Fibroblast of gingiva (primary cell): ENCODE measurements at regions not wholly inside any gene's neighbourhood (a gene's known extent, or its start where the extent isn't known, plus 50 kb on each side); places are given as distances from the start of the nearest gene placed in this dataset.

Experiments used
- DNase-seq: peaks from one replicate; pipeline ENCODE4 v3.0.0-alpha.2; 2011; ENCODE audit warnings: low read depth

- no peak for DNase-seq
Observed at GRCh38 chr2:217117523-217117922, 257.7 kb upstream of the TNP1 start.

- DNase-seq, result no peak
Observed at GRCh38 chr2:217116610-217117009, 256.7 kb upstream of the TNP1 start.

GRCh38 chr2:217114117-217114516 lies 254.3 kb upstream of the TNP1 start:
- no peak for DNase-seq

- DNase-seq, result no peak
Observed at GRCh38 chr2:217113491-217113890, 253.6 kb upstream of the TNP1 start.

- DNase-seq, result no peak
Observed at GRCh38 chr2:217110550-217110949, 250.7 kb upstream of the TNP1 start.

GRCh38 chr2:217108575-217109027 lies 248.7 kb upstream of the TNP1 start:
- DNase-seq, result no peak

GRCh38 chr2:217108086-217108485 lies 248.2 kb upstream of the TNP1 start:
- no peak for DNase-seq

- DNase-seq, result no peak
Observed at GRCh38 chr2:217107480-217107879, 247.6 kb upstream of the TNP1 start.

- peak; percentile 24 for DNase-seq
Observed at GRCh38 chr2:217106650-217107014, 246.8 kb upstream of the TNP1 start.

GRCh38 chr2:217105733-217106649 lies 246.1 kb upstream of the TNP1 start:
- DNase-seq, result peak; percentile 98

- peak; percentile 55 for DNase-seq
Observed at GRCh38 chr2:217103752-217104545, 244.1 kb upstream of the TNP1 start.

GRCh38 chr2:217102956-217103355 lies 243.1 kb upstream of the TNP1 start:
- DNase-seq, result no peak

GRCh38 chr2:217101972-217102371 lies 242.1 kb upstream of the TNP1 start:
- DNase-seq, result no peak

GRCh38 chr2:217099561-217099960 lies 239.7 kb upstream of the TNP1 start:
- DNase-seq, result peak; percentile 70

GRCh38 chr2:217098435-217098834 lies 238.6 kb upstream of the TNP1 start:
- DNase-seq, result no peak

GRCh38 chr2:217097346-217097745 lies 237.5 kb upstream of the TNP1 start:
- no peak for DNase-seq

- DNase-seq, result no peak
Observed at GRCh38 chr2:217096474-217097225, 236.8 kb upstream of the TNP1 start.

- no peak for DNase-seq
Observed at GRCh38 chr2:217095511-217096205, 235.8 kb upstream of the TNP1 start.

GRCh38 chr2:217092710-217093379 lies 233.0 kb upstream of the TNP1 start:
- no peak for DNase-seq

GRCh38 chr2:217091531-217091930 lies 231.7 kb upstream of the TNP1 start:
- DNase-seq, result no peak

- no peak for DNase-seq
Observed at GRCh38 chr2:217090884-217091283, 231.0 kb upstream of the TNP1 start.
